ENCODE measurements at regions not wholly inside any gene's neighbourhood (a gene's known extent, or its start where the extent isn't known, plus 50 kb on each side); places are given as distances from the start of the nearest gene placed in this dataset.

- TF ChIP-seq EZH2 (IDR thresholded peaks at IDR 0.05; ENCODE audit: insufficient read depth, poor library complexity, severe bottlenecking) (no peak), EZH2phosphoT487 (IDR thresholded peaks at IDR 0.05; ENCODE audit: insufficient read depth, low read depth) (no peak)
These were observed 237.2 kb downstream of the IPO8 start for GRCh38 chr12:30458453-30458852.
